WI38 (cell line): ENCODE measurements at regions not wholly inside any gene's neighbourhood (a gene's known extent, or its start where the extent isn't known, plus 50 kb on each side); places are given as distances from the start of the nearest gene placed in this dataset.

Experiments used
- H3K4me3 ChIP-seq: 2 replicates; pipeline ENCODE4 v1.5.1; 2011; ENCODE audit warnings: low read depth, mild to moderate bottlenecking, control low read depth, low read length
- CTCF ChIP-seq: IDR thresholded peaks from 2 replicates; pipeline ENCODE4 v1.5.1; 2012; ENCODE audit warnings: low read depth, mild to moderate bottlenecking, control low read depth, low read length

GRCh38 chr1:168396940-168397684 lies 116.4 kb downstream of the TBX19 start:
- H3K4me3 ChIP-seq = no peak overlapping the region
- TF ChIP-seq CTCF = no peak

- no peak overlapping the region for H3K4me3 ChIP-seq
- no peak for TF ChIP-seq CTCF
Observed at GRCh38 chr1:168396508-168396907, 115.8 kb downstream of the TBX19 start.

GRCh38 chr1:168394858-168395257 lies 114.2 kb downstream of the TBX19 start:
- no peak for TF ChIP-seq CTCF
- no peak overlapping the region for H3K4me3 ChIP-seq

GRCh38 chr1:168392958-168393549 lies 112.4 kb downstream of the TBX19 start:
- H3K4me3 ChIP-seq = no peak overlapping the region
- TF ChIP-seq CTCF = no peak

- H3K4me3 ChIP-seq = no peak overlapping the region
- TF ChIP-seq CTCF = no peak
Observed at GRCh38 chr1:168391851-168392681, 111.4 kb downstream of the TBX19 start.

GRCh38 chr1:168390271-168390670 lies 109.6 kb downstream of the TBX19 start:
- TF ChIP-seq CTCF = no peak
- H3K4me3 ChIP-seq = no peak overlapping the region
